H9 (cell line): ENCODE measurements at regions not wholly inside any gene's neighbourhood (a gene's known extent, or its start where the extent isn't known, plus 50 kb on each side); places are given as distances from the start of the nearest gene placed in this dataset.

ENCODE experiments used
- DNase-seq: peaks from one replicate; pipeline ENCODE4 v3.0.0-alpha.2; 2017
- H2AFZ ChIP-seq: one replicate; pipeline ENCODE4 v1.6.1; 2013; ENCODE audit warnings: mild to moderate bottlenecking, low read length, control low read depth, moderate library complexity
- H2AK5ac ChIP-seq: 2 replicates; pipeline ENCODE4 v1.6.1; 2013; ENCODE audit warnings: low read length, control low read depth, mixed read lengths; ENCODE audit not compliant: insufficient read length
- H2BK120ac ChIP-seq: one replicate; pipeline ENCODE4 v1.6.1; 2013; ENCODE audit warnings: low read depth, mild to moderate bottlenecking, low read length, control low read depth, inconsistent platforms; ENCODE audit not compliant: poor library complexity, severe bottlenecking
- H2BK12ac ChIP-seq: 2 replicates; pipeline ENCODE4 v1.6.1; 2013; ENCODE audit warnings: low read length, control low read depth, mixed read lengths, low read depth; ENCODE audit not compliant: insufficient read length
- H2BK15ac ChIP-seq: 2 replicates; pipeline ENCODE4 v1.6.1; 2013; ENCODE audit warnings: low read depth, low read length, control low read depth
- H2BK20ac ChIP-seq: one replicate; pipeline ENCODE4 v1.6.1; 2013; ENCODE audit warnings: low read depth, mild to moderate bottlenecking, low read length, control low read depth, inconsistent platforms; ENCODE audit not compliant: poor library complexity, severe bottlenecking
- H2BK5ac ChIP-seq: 2 replicates; pipeline ENCODE4 v1.6.1; 2013; ENCODE audit warnings: low read length, control low read depth, mixed read lengths; ENCODE audit not compliant: insufficient read length
- H3K14ac ChIP-seq: 2 replicates; pipeline ENCODE4 v1.6.1; 2013; ENCODE audit warnings: low read length, control low read depth; ENCODE audit not compliant: insufficient read depth
- H3K18ac ChIP-seq: 2 replicates; pipeline ENCODE4 v1.6.1; 2013; ENCODE audit warnings: low read depth, mild to moderate bottlenecking, mixed read lengths, low read length, control low read depth; ENCODE audit not compliant: insufficient read length
- H3K23ac ChIP-seq: 2 replicates; pipeline ENCODE4 v1.6.1; 2013; ENCODE audit warnings: low read length, control low read depth, mixed read lengths, low read depth; ENCODE audit not compliant: insufficient read length
- H3K23me2 ChIP-seq: 2 replicates; pipeline ENCODE4 v1.6.1; 2013; ENCODE audit warnings: low read depth, mild to moderate bottlenecking, mixed read lengths, low read length, control low read depth; ENCODE audit not compliant: insufficient read length, poor library complexity, severe bottlenecking
- H3K27ac ChIP-seq: 2 replicates; pipeline ENCODE4 v1.5.1; 2013; ENCODE audit warnings: low read length, control low read depth, mixed read lengths, low read depth; ENCODE audit not compliant: insufficient read length
- H3K27me3 ChIP-seq: 2 replicates; pipeline ENCODE4 v1.6.1; 2013; ENCODE audit warnings: low read length, control low read depth, inconsistent platforms; ENCODE audit not compliant: insufficient read depth
- H3K4ac ChIP-seq: 2 replicates; pipeline ENCODE4 v1.6.1; 2013; ENCODE audit warnings: low read depth, mild to moderate bottlenecking, control low read depth, inconsistent platforms, low read length, moderate library complexity
- H3K4me1 ChIP-seq: 2 replicates; pipeline ENCODE4 v1.6.1; 2013; ENCODE audit warnings: low read length, control low read depth, inconsistent platforms; ENCODE audit not compliant: insufficient read depth
- H3K4me2 ChIP-seq: 2 replicates; pipeline ENCODE4 v1.6.1; 2013; ENCODE audit warnings: low read length, control low read depth, mixed read lengths; ENCODE audit not compliant: insufficient read length, insufficient read depth
- H3K56ac ChIP-seq: 2 replicates; pipeline ENCODE4 v1.6.1; 2013; ENCODE audit warnings: low read depth, mild to moderate bottlenecking, mixed read lengths, low read length, control low read depth; ENCODE audit not compliant: insufficient read length
- H3K79me1 ChIP-seq: 2 replicates; pipeline ENCODE4 v1.6.1; 2013; ENCODE audit warnings: low read depth, mild to moderate bottlenecking, moderate library complexity, low read length, control low read depth, inconsistent platforms; ENCODE audit not compliant: insufficient read depth, poor library complexity, severe bottlenecking
- H3K79me2 ChIP-seq: 2 replicates; pipeline ENCODE4 v1.6.1; 2013; ENCODE audit warnings: low read length, control low read depth, inconsistent platforms; ENCODE audit not compliant: insufficient read depth
- H3K9ac ChIP-seq: 2 replicates; pipeline ENCODE4 v1.6.1; 2013; ENCODE audit warnings: low read length, control low read depth, mixed read lengths; ENCODE audit not compliant: insufficient read length; ENCODE audit errors: extremely low read depth
- H3K9me3 ChIP-seq: one replicate; pipeline ENCODE4 v1.6.1; 2013; ENCODE audit warnings: low read depth, low read length, inconsistent platforms; ENCODE audit not compliant: control insufficient read depth
- H3T11ph ChIP-seq: one replicate; pipeline ENCODE4 v1.6.1; 2013; ENCODE audit warnings: mild to moderate bottlenecking, low read length, control low read depth, inconsistent platforms
- H4K20me1 ChIP-seq: one replicate; pipeline ENCODE4 v1.6.1; 2013; ENCODE audit not compliant: control insufficient read depth, insufficient read length, insufficient read depth
- H4K5ac ChIP-seq: 2 replicates; pipeline ENCODE4 v1.6.1; 2013; ENCODE audit warnings: low read depth, mild to moderate bottlenecking, mixed read lengths, low read length, control low read depth; ENCODE audit not compliant: insufficient read length
- H4K8ac ChIP-seq: replicated peaks from 2 replicates; pipeline ENCODE4 v1.6.1; 2013; ENCODE audit warnings: low read length, control low read depth, mixed read lengths, low read depth; ENCODE audit not compliant: insufficient read length
- H4K91ac ChIP-seq: 2 replicates; pipeline ENCODE4 v1.6.1; 2013; ENCODE audit warnings: low read depth, mild to moderate bottlenecking, moderate library complexity, mixed read lengths, low read length, control low read depth; ENCODE audit not compliant: insufficient read length
- H3K27ac Mint-ChIP-seq, 3 experiments: 2 replicates in 2 of 3; 3 replicates in 1 of 3; pipeline ENCODE4 v1.8.0; 2020 to 2021; ENCODE audit warnings: mixed read lengths in 3 of 3, mild to moderate bottlenecking in 1 of 3, moderate library complexity in 1 of 3
- H3K27me3 Mint-ChIP-seq: 2 replicates; pipeline ENCODE4 v1.8.0; 2021; ENCODE audit warnings: low read depth, mild to moderate bottlenecking, moderate library complexity, mixed read lengths
- H3K36me3 Mint-ChIP-seq, 3 experiments: 2 replicates in 2 of 3; 3 replicates in 1 of 3; pipeline ENCODE4 v1.8.0; 2020 to 2021; ENCODE audit warnings: low read depth in 3 of 3, mixed read lengths in 3 of 3; ENCODE audit not compliant: insufficient read depth in 1 of 3
- H3K4me1 Mint-ChIP-seq, 2 experiments: 2 replicates each; pipeline ENCODE4 v1.8.0; 2020; ENCODE audit warnings: mixed read lengths in 2 of 2
- H3K4me3 Mint-ChIP-seq, 2 experiments: 2 replicates in 1 of 2; 3 replicates in 1 of 2; pipeline ENCODE4 v1.8.0; 2020 to 2021; ENCODE audit warnings: mild to moderate bottlenecking in 2 of 2, mixed read lengths in 2 of 2, moderate library complexity in 1 of 2
- H3K9me3 Mint-ChIP-seq, 2 experiments: 2 replicates in 1 of 2; 3 replicates in 1 of 2; pipeline ENCODE4 v1.8.0; 2020; ENCODE audit warnings: mild to moderate bottlenecking in 2 of 2, mixed read lengths in 2 of 2, moderate library complexity in 1 of 2
- WGBS: extraction: QIAGEN DNeasy Blood & Tissue Kit; methylation state at CpG from one replicate; pipeline ENCODE4 v1.1.7; 2013; ENCODE audit warnings: missing lambda C conversion rate, low lambda C conversion rate, mixed read lengths; ENCODE audit not compliant: insufficient read length; ENCODE audit errors: extremely low coverage; 5-methylcytosine and 5-hydroxymethylcytosine counted together
- TF ChIP-seq, protein P1 (sequence below): fragments of 200-600 bp; sonication (generic); conservative IDR thresholded peaks from 3 replicates; pipeline ENCODE4 v1.8.0; 2021; ENCODE audit warnings: antibody characterized with exemption, mild to moderate bottlenecking

DNA sequence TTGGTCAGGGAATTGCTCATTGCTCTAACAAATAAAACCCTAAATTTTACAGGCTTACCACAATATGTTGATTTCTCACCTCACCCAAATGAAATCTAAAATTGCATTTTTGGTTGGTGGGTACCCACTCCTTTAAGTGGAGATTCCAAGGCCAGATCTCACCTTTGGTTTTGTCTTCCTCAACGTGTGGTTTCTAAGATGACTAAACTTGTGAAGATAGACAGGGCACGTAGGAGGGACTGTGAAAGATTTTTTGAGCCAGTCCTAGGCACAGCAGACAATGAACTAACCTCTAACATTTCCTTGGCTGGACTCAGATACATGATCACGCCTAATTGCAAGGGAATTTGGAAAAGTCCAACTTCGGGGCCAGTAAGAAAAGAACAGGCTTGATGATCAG, 1003.9 kb downstream of the FLRT2 start:
- WGBS = no CpG with 5 or more reads among the region's 4 CpGs
- Histone ChIP-seq H4K5ac (no peak overlapping the region), H2BK20ac (no peak overlapping the region), H3K4me2 (no peak overlapping the region), H3K56ac (no peak overlapping the region), H2BK15ac (no peak overlapping the region), H3K79me2 (no peaks in the 10 kb centered on the region), H3K4ac (no peak overlapping the region), H2BK120ac (no peak overlapping the region), H2BK5ac (no peak overlapping the region), H3K23ac (no peak overlapping the region), H3K27ac (no peak overlapping the region), H2AFZ (no peak overlapping the region), H3K4me1 (no peaks in the 10 kb centered on the region), H3K79me1 (no peaks in the 10 kb centered on the region), H4K20me1 (no peaks in the 10 kb centered on the region), H2AK5ac (no peak overlapping the region), H4K8ac (no peak overlapping the region), H3K14ac (no peak overlapping the region), H3K9ac (no peak overlapping the region), H3K9me3 (no peaks in the 10 kb centered on the region), H2BK12ac (no peak overlapping the region), H3T11ph (no peak overlapping the region), H3K27me3 (no peaks in the 10 kb centered on the region), H4K91ac (no peak overlapping the region), H3K23me2 (no peaks in the 10 kb centered on the region), H3K18ac (no peak overlapping the region)
- no peaks in the 10 kb centered on the region for H3K9me3 Mint-ChIP-seq
- no peak overlapping the region; a peak in 1 of 7 replicates for H3K27ac Mint-ChIP-seq
- H3K4me1 Mint-ChIP-seq = no peaks in the 10 kb centered on the region
- H3K36me3 Mint-ChIP-seq = no peaks in the 10 kb centered on the region
- H3K4me3 Mint-ChIP-seq = no peak overlapping the region
- DNase-seq = no peak
- TF ChIP-seq, protein P1, sequence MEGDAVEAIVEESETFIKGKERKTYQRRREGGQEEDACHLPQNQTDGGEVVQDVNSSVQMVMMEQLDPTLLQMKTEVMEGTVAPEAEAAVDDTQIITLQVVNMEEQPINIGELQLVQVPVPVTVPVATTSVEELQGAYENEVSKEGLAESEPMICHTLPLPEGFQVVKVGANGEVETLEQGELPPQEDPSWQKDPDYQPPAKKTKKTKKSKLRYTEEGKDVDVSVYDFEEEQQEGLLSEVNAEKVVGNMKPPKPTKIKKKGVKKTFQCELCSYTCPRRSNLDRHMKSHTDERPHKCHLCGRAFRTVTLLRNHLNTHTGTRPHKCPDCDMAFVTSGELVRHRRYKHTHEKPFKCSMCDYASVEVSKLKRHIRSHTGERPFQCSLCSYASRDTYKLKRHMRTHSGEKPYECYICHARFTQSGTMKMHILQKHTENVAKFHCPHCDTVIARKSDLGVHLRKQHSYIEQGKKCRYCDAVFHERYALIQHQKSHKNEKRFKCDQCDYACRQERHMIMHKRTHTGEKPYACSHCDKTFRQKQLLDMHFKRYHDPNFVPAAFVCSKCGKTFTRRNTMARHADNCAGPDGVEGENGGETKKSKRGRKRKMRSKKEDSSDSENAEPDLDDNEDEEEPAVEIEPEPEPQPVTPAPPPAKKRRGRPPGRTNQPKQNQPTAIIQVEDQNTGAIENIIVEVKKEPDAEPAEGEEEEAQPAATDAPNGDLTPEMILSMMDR = no peak
- no peaks in the 10 kb centered on the region for H3K27me3 Mint-ChIP-seq
